ENCODE measurements at regions not wholly inside any gene's neighbourhood (a gene's known extent, or its start where the extent isn't known, plus 50 kb on each side); places are given as distances from the start of the nearest gene placed in this dataset.

- Histone ChIP-seq H3K4me2 (ENCODE audit: low read depth, low read length, poor library complexity, severe bottlenecking) (no peak overlapping the region), H3K27me3 (ENCODE audit: insufficient read depth, low read length, poor library complexity, severe bottlenecking) (no peaks in the 10 kb centered on the region), H3K9me3 (ENCODE audit: insufficient read depth, low read depth, low read length) (no peaks in the 10 kb centered on the region), H3K4me1 (ENCODE audit: insufficient read depth, low read length, poor library complexity, severe bottlenecking) (no peaks in the 10 kb centered on the region), H3K9me2 (replicated peaks; ENCODE audit: low read depth, low read length) (no peaks in the 10 kb centered on the region), H4K20me1 (ENCODE audit: insufficient read depth, low read length, poor library complexity, severe bottlenecking) (no peaks in the 10 kb centered on the region), H3K4me3 (ENCODE audit: low read length, poor library complexity, severe bottlenecking) (no peak overlapping the region), H2AFZ (ENCODE audit: low read length) (no peak overlapping the region), H3F3A (ENCODE audit: low read depth) (no peaks in the 10 kb centered on the region), H3K9ac (ENCODE audit: low read depth, low read length, poor library complexity, severe bottlenecking) (no peak overlapping the region), H3K36me3 (ENCODE audit: insufficient read depth, low read length) (no peaks in the 10 kb centered on the region), H3K79me2 (ENCODE audit: insufficient read depth, low read length) (no peaks in the 10 kb centered on the region)
- TF ChIP-seq, protein P1, sequence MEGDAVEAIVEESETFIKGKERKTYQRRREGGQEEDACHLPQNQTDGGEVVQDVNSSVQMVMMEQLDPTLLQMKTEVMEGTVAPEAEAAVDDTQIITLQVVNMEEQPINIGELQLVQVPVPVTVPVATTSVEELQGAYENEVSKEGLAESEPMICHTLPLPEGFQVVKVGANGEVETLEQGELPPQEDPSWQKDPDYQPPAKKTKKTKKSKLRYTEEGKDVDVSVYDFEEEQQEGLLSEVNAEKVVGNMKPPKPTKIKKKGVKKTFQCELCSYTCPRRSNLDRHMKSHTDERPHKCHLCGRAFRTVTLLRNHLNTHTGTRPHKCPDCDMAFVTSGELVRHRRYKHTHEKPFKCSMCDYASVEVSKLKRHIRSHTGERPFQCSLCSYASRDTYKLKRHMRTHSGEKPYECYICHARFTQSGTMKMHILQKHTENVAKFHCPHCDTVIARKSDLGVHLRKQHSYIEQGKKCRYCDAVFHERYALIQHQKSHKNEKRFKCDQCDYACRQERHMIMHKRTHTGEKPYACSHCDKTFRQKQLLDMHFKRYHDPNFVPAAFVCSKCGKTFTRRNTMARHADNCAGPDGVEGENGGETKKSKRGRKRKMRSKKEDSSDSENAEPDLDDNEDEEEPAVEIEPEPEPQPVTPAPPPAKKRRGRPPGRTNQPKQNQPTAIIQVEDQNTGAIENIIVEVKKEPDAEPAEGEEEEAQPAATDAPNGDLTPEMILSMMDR (conservative IDR thresholded peaks at IDR 0.05; ENCODE audit: low read length) = no peak
- no peak for TF ChIP-seq EZH2phosphoT487 (IDR thresholded peaks at IDR 0.05; ENCODE audit: borderline replicate concordance)
Observed at GRCh38 chr2:121006743-121007489, 271.2 kb downstream of the GLI2 start.

DNA sequence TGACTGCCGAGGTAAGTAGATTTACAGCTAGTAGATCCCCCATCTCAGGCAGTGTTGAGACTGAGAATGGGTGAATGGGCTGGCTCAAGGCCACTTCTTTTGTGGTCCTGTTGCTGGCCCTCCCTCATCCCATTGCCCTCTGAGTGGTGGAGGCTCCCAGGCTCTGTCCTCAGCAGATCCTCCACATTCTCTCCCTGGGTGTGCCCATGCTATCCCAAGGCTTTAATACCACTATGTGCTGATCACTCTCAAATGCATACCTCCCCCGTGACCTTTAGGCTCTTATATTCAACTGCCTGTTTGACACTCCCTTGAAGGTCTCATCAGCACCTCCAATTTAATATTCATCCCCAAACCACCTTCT, 271.8 kb downstream of the GLI2 start:
- no peaks in the 10 kb centered on the region for H4K20me1 ChIP-seq (ENCODE audit: insufficient read depth, low read length, poor library complexity, severe bottlenecking)
- H3K4me3 ChIP-seq (ENCODE audit: low read length, poor library complexity, severe bottlenecking) = no peak overlapping the region
- H3K4me2 ChIP-seq (ENCODE audit: low read depth, low read length, poor library complexity, severe bottlenecking) = no peak overlapping the region
- no peak overlapping the region for H3K9ac ChIP-seq (ENCODE audit: low read depth, low read length, poor library complexity, severe bottlenecking)
- no peaks in the 10 kb centered on the region for H3K9me3 ChIP-seq (ENCODE audit: insufficient read depth, low read depth, low read length)
- H3K27me3 ChIP-seq (ENCODE audit: insufficient read depth, low read length, poor library complexity, severe bottlenecking) = no peaks in the 10 kb centered on the region
- H3K79me2 ChIP-seq (ENCODE audit: insufficient read depth, low read length) = no peaks in the 10 kb centered on the region
- H3K36me3 ChIP-seq (ENCODE audit: insufficient read depth, low read length) = no peaks in the 10 kb centered on the region
- TF ChIP-seq, protein P1 (conservative IDR thresholded peaks at IDR 0.05; ENCODE audit: low read length) = no peak
- TF ChIP-seq EZH2phosphoT487 (IDR thresholded peaks at IDR 0.05; ENCODE audit: borderline replicate concordance) = no peak
- no peaks in the 10 kb centered on the region for H3F3A ChIP-seq (ENCODE audit: low read depth)
- no peaks in the 10 kb centered on the region for H3K9me2 ChIP-seq (replicated peaks; ENCODE audit: low read depth, low read length)
- no peak overlapping the region for H2AFZ ChIP-seq (ENCODE audit: low read length)
- H3K4me1 ChIP-seq (ENCODE audit: insufficient read depth, low read length, poor library complexity, severe bottlenecking) = no peaks in the 10 kb centered on the region

DNA sequence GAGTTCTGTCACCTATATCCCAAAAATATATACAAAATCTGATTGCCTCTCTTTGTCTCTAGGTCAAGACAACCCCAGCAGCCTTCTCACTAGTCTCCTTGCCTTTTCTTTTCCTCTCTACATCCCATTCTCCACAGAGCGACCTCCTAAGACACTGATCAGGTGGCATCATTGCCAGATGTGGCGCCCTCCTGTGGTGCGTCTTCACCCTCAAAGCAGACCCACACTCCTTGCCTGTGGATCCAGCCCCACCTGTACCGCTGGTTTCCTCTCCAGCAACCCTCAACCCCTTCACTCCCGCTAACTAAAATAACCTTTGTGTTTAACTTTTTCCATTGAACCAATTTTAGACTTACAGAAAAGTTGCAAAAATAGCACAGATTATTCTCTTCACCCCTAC, 273.3 kb downstream of the GLI2 start:
- no peak overlapping the region for H3K9ac ChIP-seq (ENCODE audit: low read depth, low read length, poor library complexity, severe bottlenecking)
- H3F3A ChIP-seq (ENCODE audit: low read depth) = no peaks in the 10 kb centered on the region
- H3K27me3 ChIP-seq (ENCODE audit: insufficient read depth, low read length, poor library complexity, severe bottlenecking) = no peaks in the 10 kb centered on the region
- no peaks in the 10 kb centered on the region for H3K79me2 ChIP-seq (ENCODE audit: insufficient read depth, low read length)
- no peak overlapping the region for H3K4me3 ChIP-seq (ENCODE audit: low read length, poor library complexity, severe bottlenecking)
- H3K9me2 ChIP-seq (replicated peaks; ENCODE audit: low read depth, low read length) = no peaks in the 10 kb centered on the region
- H3K36me3 ChIP-seq (ENCODE audit: insufficient read depth, low read length) = no peaks in the 10 kb centered on the region
- H2AFZ ChIP-seq (ENCODE audit: low read length) = no peak overlapping the region
- TF ChIP-seq, protein P1 (conservative IDR thresholded peaks at IDR 0.05; ENCODE audit: low read length) = peak; percentile 53
- TF ChIP-seq EZH2phosphoT487 (IDR thresholded peaks at IDR 0.05; ENCODE audit: borderline replicate concordance) = no peak
- no peak overlapping the region for H3K4me2 ChIP-seq (ENCODE audit: low read depth, low read length, poor library complexity, severe bottlenecking)
- H3K4me1 ChIP-seq (ENCODE audit: insufficient read depth, low read length, poor library complexity, severe bottlenecking) = no peaks in the 10 kb centered on the region
- no peaks in the 10 kb centered on the region for H4K20me1 ChIP-seq (ENCODE audit: insufficient read depth, low read length, poor library complexity, severe bottlenecking)
- no peaks in the 10 kb centered on the region for H3K9me3 ChIP-seq (ENCODE audit: insufficient read depth, low read depth, low read length)
